ENCODE measurements at regions not wholly inside any gene's neighbourhood (a gene's known extent, or its start where the extent isn't known, plus 50 kb on each side); places are given as distances from the start of the nearest gene placed in this dataset.

GRCh38 chr2:16308816-16309215, 356.8 kb downstream of the CYRIA start:
- TF ChIP-seq CTCF (IDR thresholded peaks at IDR 0.05; ENCODE audit: insufficient read depth, low read length, poor library complexity, severe bottlenecking) (no peak), EZH2phosphoT487 (conservative IDR thresholded peaks at IDR 0.05; ENCODE audit: low read length) (no peak)
